Thyroid gland (tissue), 4 donors: ENCODE measurements at regions not wholly inside any gene's neighbourhood (a gene's known extent, or its start where the extent isn't known, plus 50 kb on each side); places are given as distances from the start of the nearest gene placed in this dataset.

ENCODE experiments used
- DNase-seq, 2 donors: peaks; one replicate each; pipeline ENCODE4 v3.0.0-alpha.2; 2019
- H3K27ac ChIP-seq, 3 donors: fragments of 200-600 bp; sonication (generic); 1 replicate in 2 of 3; 2 replicates in 1 of 3; pipeline ENCODE4 v1.5.1; 2016 to 2019; ENCODE audit warnings: mild to moderate bottlenecking in 1 of 3, moderate library complexity in 1 of 3
- H3K27me3 ChIP-seq: fragments of 200-600 bp; sonication (generic); one replicate; pipeline ENCODE4 v1.5.1; 2019
- H3K36me3 ChIP-seq, 2 donors: fragments of 200-600 bp; sonication (generic); one replicate each; pipeline ENCODE4 v1.5.1; 2016 to 2019
- H3K4me1 ChIP-seq, 2 donors: fragments of 200-600 bp; sonication (generic); one replicate each; pipeline ENCODE4 v1.5.1; 2017 to 2019
- H3K4me3 ChIP-seq, 3 donors: fragments of 200-600 bp; sonication (generic); replicated peaks in 1 of 3; 1 replicate in 2 of 3; 2 replicates in 1 of 3; pipeline ENCODE4 v1.5.1; 2016; ENCODE audit warnings: mild to moderate bottlenecking in 1 of 3
- H3K9me3 ChIP-seq: fragments of 200-600 bp; sonication (generic); one replicate; pipeline ENCODE4 v1.5.1; 2017
- CTCF ChIP-seq, 6 experiments: fragments of 200-600 bp in 3 of 6; fragments of 450-650 bp in 3 of 6; sonication (generic) in 3 of 6; IDR thresholded peaks; one replicate each; pipeline ENCODE4 v1.5.1; 2016 to 2019; ENCODE audit warnings: antibody characterized with exemption in 6 of 6, mild to moderate bottlenecking in 2 of 6, inconsistent platforms in 1 of 6, moderate library complexity in 1 of 6
- POLR2A ChIP-seq, 2 donors: fragments of 450-650 bp; IDR thresholded peaks; one replicate each; pipeline ENCODE4 v1.6.1; 2017; ENCODE audit warnings: antibody characterized with exemption in 2 of 2, mild to moderate bottlenecking in 2 of 2, moderate library complexity in 1 of 2
- WGBS, 2 donors: methylation state at CpG; one replicate each; pipeline ENCODE4 v1.1.5; 2017; 5-methylcytosine and 5-hydroxymethylcytosine counted together
- intact Hi-C: fragments of 100-400 bp; cut with DNase I; formaldehyde crosslinking; loops from one replicate; pipeline ENCODE4 v1.15.1; 2023

- DNase-seq, result no peak
- Histone ChIP-seq H3K36me3 (no peaks in the 10 kb centered on the region), H3K4me3 (no peak overlapping the region), H3K27me3 (no peaks in the 10 kb centered on the region), H3K4me1 (no peaks in the 10 kb centered on the region), H3K27ac (no peak overlapping the region), H3K9me3 (no peaks in the 10 kb centered on the region)
- TF ChIP-seq CTCF (IDR thresholded peaks at IDR 0.05), result no peak
- intact Hi-C loops, result no loop called here
- 86 to 91% methylated on average over 3 of the region's 3 CpGs for WGBS, 2 donors
These were observed 312.3 kb upstream of the NREP start for GRCh38 chr5:112069329-112069728.

- no peak for TF ChIP-seq POLR2A (IDR thresholded peaks at IDR 0.05)
- TF ChIP-seq CTCF (IDR thresholded peaks at IDR 0.05), result no peak
- Histone ChIP-seq H3K9me3 (no peaks in the 10 kb centered on the region), H3K4me3 (no peak overlapping the region), H3K4me1 (no peaks in the 10 kb centered on the region), H3K36me3 (no peaks in the 10 kb centered on the region), H3K27ac (no peak overlapping the region), H3K27me3 (no peaks in the 10 kb centered on the region)
- WGBS, 2 donors, result 74 to 92% methylated on average over 3 of the region's 3 CpGs
- intact Hi-C loops, result no loop called here
- no peak for DNase-seq
These were observed 311.6 kb upstream of the NREP start for GRCh38 chr5:112068593-112068992.

- Histone ChIP-seq H3K4me3 (no peak overlapping the region), H3K27ac (no peak overlapping the region), H3K27me3 (no peaks in the 10 kb centered on the region), H3K9me3 (no peaks in the 10 kb centered on the region), H3K4me1 (no peaks in the 10 kb centered on the region), H3K36me3 (no peaks in the 10 kb centered on the region)
- TF ChIP-seq CTCF (IDR thresholded peaks at IDR 0.05) (no peak), POLR2A (IDR thresholded peaks at IDR 0.05) (no peak)
- no peak for DNase-seq
- intact Hi-C loops, result no loop called here
These were observed 308.8 kb upstream of the NREP start for GRCh38 chr5:112065781-112066180.

GRCh38 chr5:112064956-112065355 is 308.0 kb upstream of the NREP start:
- H3K4me3 ChIP-seq, result no peak overlapping the region
- 78 to 90% methylated on average over 2 of the region's 2 CpGs for WGBS, 2 donors
- H3K4me1 ChIP-seq, result no peaks in the 10 kb centered on the region
- no peaks in the 10 kb centered on the region for H3K27me3 ChIP-seq
- no peak for DNase-seq
- intact Hi-C loops, result no loop called here
- H3K9me3 ChIP-seq, result no peaks in the 10 kb centered on the region
- TF ChIP-seq CTCF (IDR thresholded peaks at IDR 0.05), result no peak
- no peak for TF ChIP-seq POLR2A (IDR thresholded peaks at IDR 0.05)
- H3K36me3 ChIP-seq, result no peaks in the 10 kb centered on the region
- no peak overlapping the region for H3K27ac ChIP-seq

GRCh38 chr5:112064271-112064701 is 307.3 kb upstream of the NREP start:
- Histone ChIP-seq H3K9me3 (no peaks in the 10 kb centered on the region), H3K27ac (no peak overlapping the region), H3K4me3 (no peak overlapping the region), H3K36me3 (no peaks in the 10 kb centered on the region), H3K4me1 (no peaks in the 10 kb centered on the region), H3K27me3 (no peaks in the 10 kb centered on the region)
- 94% methylated on average over 2 of the region's 2 CpGs for WGBS, 2 donors
- TF ChIP-seq POLR2A (IDR thresholded peaks at IDR 0.05) (no peak), CTCF (IDR thresholded peaks at IDR 0.05) (no peak)
- no peak for DNase-seq
- intact Hi-C loops, result no loop called here
